ENCODE measurements at regions not wholly inside any gene's neighbourhood (a gene's known extent, or its start where the extent isn't known, plus 50 kb on each side); places are given as distances from the start of the nearest gene placed in this dataset.

- Histone ChIP-seq H3K9me2 (ENCODE audit: insufficient read depth, low read length) (no peaks in the 10 kb centered on the region), H3K4me2 (ENCODE audit: low read length) (peak overlapping the region; percentile 82), H3K79me2 (ENCODE audit: insufficient read depth, low read depth, low read length) (peaks cover 19% of the 10 kb centered on the region; the same call in 1 of the 2 replicates), H3K9me3 (ENCODE audit: low read length) (no peaks in the 10 kb centered on the region), H4K20me1 (ENCODE audit: insufficient read depth, low read length) (0 out of 2 replicates have a peak, but pooled peaks cover 8% of the 10 kb centered on the region), H3K36me3 (ENCODE audit: insufficient read depth, low read length) (peaks cover 38% of the 10 kb centered on the region), H3K27ac (ENCODE audit: low read depth, low read length, poor library complexity, severe bottlenecking) (peak overlapping the region; percentile 80), H2AFZ (ENCODE audit: low read length) (peak overlapping the region; percentile 63), H3K4me3 (ENCODE audit: low read depth, low read length, poor library complexity, severe bottlenecking) (peak overlapping the region; percentile 92), H3K4me1 (ENCODE audit: insufficient read depth, low read length, poor library complexity, severe bottlenecking) (peaks cover 24% of the 10 kb centered on the region)
- no TSS peak for BruUV-seq (replicated peaks)
- TF ChIP-seq CTCF (conservative IDR thresholded peaks at IDR 0.05; ENCODE audit: low read length) (no peak), EZH2phosphoT487 (IDR thresholded peaks at IDR 0.05; ENCODE audit: borderline replicate concordance, low read depth, low read length) (no peak)
- ChIA-PET POLR2A (interaction anchor here (0.6 to 1.7 kb wide), 12 partner anchors 8 to 254 kb away, joined by 3 to 6 read pairs (median 3); partner anchors contain the start of genes ARMC5 and ZNF267), CTCF (ENCODE audit: unreplicated experiment) (interaction anchor here (0.8 to 1.3 kb wide), 2 partner anchors 12 to 18 kb away, joined by 3 read pairs; no protein-coding TSS in a partner anchor)
- peak; percentile 96 for DNase-seq (ENCODE audit: low spot score)
- intact Hi-C loops (cut with micrococcal nuclease; ENCODE audit: unreplicated experiment): loop anchor here (1.0 kb wide), 2 partner anchors 161 to 254 kb away; partner anchors contain the start of gene ARMC5
Measured at GRCh38 chr16:31713071-31713944, 160.3 kb upstream of the ZNF267 start.

- H3K4me3 ChIP-seq (ENCODE audit: low read depth, low read length, poor library complexity, severe bottlenecking): peak overlapping the region; percentile 92
- H4K20me1 ChIP-seq (ENCODE audit: insufficient read depth, low read length): 0 out of 2 replicates have a peak, but pooled peaks cover 8% of the 10 kb centered on the region
- H3K27ac ChIP-seq (ENCODE audit: low read depth, low read length, poor library complexity, severe bottlenecking): peak overlapping the region; percentile 80
- H3K9me3 ChIP-seq (ENCODE audit: low read length): no peaks in the 10 kb centered on the region
- H3K79me2 ChIP-seq (ENCODE audit: insufficient read depth, low read depth, low read length): peaks cover 19% of the 10 kb centered on the region; the same call in 1 of the 2 replicates
- intact Hi-C loops (cut with micrococcal nuclease; ENCODE audit: unreplicated experiment): loop anchor here (1.0 kb wide), 2 partner anchors 160 to 255 kb away; partner anchors contain the start of gene ARMC5
- ChIA-PET CTCF (ENCODE audit: unreplicated experiment) (interaction anchor here (0.5 kb wide), 1 partner anchor 122 kb away, joined by 3 read pairs; no protein-coding TSS in a partner anchor), POLR2A (interaction anchor here (0.5 to 1.4 kb wide), 3 partner anchors 7 to 258 kb away, joined by 3 to 5 read pairs (median 3); no protein-coding TSS in a partner anchor)
- H3K4me2 ChIP-seq (ENCODE audit: low read length): peak overlapping the region; percentile 82
- DNase-seq (ENCODE audit: low spot score): no peak
- peaks cover 24% of the 10 kb centered on the region for H3K4me1 ChIP-seq (ENCODE audit: insufficient read depth, low read length, poor library complexity, severe bottlenecking)
- H3K9me2 ChIP-seq (ENCODE audit: insufficient read depth, low read length): no peaks in the 10 kb centered on the region
- TSS peak; percentile 57 for BruUV-seq (replicated peaks)
- peaks cover 45% of the 10 kb centered on the region for H3K36me3 ChIP-seq (ENCODE audit: insufficient read depth, low read length)
- no peak for TF ChIP-seq EZH2phosphoT487 (IDR thresholded peaks at IDR 0.05; ENCODE audit: borderline replicate concordance, low read depth, low read length)
- peak; percentile 76 for TF ChIP-seq CTCF (conservative IDR thresholded peaks at IDR 0.05; ENCODE audit: low read length)
- peak overlapping the region; percentile 63; the same call in 1 of the 2 replicates for H2AFZ ChIP-seq (ENCODE audit: low read length)
Measured at GRCh38 chr16:31713945-31714902, 159.4 kb upstream of the ZNF267 start.
